NCI-H2107 treated with DMSO at 0.1 percent for 48 hours (cell line): ENCODE measurements at regions not wholly inside any gene's neighbourhood (a gene's known extent, or its start where the extent isn't known, plus 50 kb on each side); places are given as distances from the start of the nearest gene placed in this dataset.

ENCODE experiments used
- DNase-seq: peaks from one replicate; lab custom pipeline; 2025; ENCODE audit not compliant: unreplicated experiment; lab: John Stamatoyannopoulos, UW

DNA sequence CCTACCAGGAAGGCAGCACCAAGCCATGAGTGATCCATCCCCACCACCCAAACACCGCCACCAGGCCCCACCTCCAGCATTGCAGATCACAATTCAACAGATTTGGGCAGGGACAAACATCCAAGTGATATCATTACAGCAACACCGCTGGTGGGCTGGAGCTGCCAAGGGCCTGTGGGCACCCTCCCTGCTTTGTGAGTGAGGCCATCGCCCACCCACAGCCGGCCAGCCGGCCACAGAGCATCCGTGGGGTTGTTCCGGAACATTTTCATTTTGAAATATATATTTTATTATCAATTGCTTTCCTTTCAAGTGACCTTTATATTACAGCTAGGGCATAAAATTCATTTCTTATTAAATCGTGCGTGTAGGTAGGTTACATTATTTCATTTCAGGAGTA is 286.0 kb upstream of the CDH4 start:
- no peak for DNase-seq

DNA sequence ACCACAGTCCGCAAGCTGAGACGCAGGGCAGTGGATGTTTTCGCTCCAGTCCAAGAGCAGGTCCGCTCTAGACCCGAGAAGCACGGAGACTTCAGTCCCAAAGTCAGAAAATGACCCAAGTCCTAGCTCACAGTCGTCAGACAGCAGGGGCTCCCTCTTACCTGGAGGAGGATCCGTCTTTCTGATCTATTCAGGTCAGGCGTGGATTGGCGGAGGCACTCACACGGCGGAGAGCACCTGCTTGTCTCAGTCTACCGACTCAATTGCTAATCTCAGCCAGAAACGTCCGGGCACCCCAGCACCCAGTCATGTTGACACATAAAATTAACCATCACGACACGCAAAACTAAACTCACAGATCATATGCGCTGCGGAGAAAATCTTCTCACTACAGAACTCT is 285.3 kb upstream of the CDH4 start:
- no peak for DNase-seq

DNA sequence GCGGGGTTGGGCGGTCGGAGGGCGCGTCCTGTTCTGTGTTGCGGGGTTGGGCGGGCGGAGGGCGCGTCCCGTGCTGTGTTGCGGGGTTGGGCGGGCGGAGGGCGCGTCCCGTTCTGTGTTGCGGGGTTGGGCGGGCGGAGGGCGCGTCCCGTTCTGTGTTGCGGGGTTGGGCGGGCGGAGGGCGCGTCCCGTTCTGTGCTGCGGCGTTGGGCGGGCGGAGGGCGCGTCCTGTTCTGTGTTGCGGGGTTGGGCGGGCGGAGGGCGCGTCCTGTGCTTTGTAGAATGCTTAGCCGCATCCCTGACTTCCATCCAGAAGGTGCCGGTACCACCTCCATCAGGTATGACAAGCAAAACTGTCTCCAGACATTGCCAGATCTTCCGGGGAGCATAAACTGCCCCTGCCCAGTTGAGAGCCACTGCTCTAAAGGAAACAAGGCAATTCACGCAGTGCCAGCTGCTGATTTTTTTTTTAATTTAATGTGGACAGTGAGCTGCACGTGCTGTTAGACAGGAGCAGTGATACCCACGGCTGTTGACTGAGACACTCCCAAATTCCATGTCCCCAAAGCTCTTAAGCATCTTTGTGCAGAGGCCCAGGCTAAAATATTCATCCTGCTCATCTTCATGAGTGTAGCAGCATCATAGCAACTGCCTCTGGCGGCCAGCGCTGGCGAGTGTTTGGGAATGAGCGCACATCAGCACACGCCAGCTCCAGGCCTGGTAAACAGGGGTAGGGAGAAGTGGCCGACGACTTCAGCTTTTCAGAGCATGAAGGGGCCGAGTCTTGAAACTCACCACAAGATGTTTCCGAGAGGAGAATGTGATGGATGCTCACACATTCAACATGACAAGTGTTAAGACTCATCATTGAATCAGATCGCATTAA is 284.4 kb upstream of the CDH4 start:
- DNase-seq = no peak

DNA sequence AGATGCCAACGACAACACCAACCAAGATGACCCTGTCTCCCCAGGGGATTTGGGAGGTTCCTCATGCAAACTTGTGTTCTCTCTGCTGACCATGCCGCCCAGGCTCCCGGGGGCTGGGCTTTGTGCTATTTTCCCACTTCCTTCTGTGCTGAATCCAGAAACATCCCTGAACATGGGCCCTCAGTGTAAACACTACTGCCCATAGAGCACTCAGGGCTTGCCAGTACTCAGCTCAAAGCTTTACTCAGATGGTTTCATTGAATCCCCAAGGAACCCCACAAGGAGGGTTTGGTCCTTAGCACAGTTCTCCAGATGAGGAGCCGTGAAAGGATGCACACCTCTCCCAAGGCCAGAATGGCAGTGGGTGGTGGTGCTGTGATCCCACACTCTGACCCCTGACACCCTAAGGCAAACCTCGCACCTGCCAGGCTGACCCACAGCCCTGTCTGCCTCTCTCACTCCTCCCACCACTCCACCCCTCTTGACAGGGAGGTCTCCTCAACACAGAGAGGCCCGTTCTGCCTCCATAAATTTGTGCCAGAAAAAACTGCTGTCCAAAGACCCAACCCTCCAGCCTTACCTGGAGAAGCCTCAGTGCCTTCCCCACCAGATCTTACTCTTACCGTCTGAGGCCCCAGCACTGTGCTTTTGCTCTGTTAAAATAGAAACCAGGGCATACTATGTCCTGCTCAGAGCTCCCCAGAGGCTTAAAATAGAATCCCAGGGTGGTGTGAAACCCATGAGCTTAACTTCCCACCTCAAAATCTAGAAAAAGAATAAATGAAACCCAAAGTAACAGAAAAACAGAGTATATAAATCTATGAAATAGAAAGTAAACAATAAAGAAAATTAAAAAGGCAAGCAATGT is 283.0 kb upstream of the CDH4 start:
- DNase-seq = no peak

DNA sequence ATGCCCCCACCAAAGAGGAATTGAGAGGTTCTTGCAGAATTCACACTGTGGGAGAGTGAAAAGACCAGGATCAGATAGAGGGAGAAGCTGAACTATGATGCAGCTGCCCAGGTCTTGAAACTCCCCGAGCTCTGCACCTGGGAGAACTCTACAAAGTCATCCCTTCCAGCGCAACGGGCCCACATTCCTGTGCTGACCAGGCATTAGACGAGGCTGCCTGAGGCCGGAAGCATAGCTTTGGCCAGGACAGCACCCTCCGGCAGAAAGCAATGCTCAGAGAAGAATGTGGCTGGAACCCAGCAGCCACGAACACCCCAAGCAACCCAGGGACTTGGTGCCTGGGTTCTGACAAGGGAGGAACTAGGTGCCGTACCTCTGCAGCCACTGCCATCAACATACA is 281.5 kb upstream of the CDH4 start:
- no peak for DNase-seq

DNA sequence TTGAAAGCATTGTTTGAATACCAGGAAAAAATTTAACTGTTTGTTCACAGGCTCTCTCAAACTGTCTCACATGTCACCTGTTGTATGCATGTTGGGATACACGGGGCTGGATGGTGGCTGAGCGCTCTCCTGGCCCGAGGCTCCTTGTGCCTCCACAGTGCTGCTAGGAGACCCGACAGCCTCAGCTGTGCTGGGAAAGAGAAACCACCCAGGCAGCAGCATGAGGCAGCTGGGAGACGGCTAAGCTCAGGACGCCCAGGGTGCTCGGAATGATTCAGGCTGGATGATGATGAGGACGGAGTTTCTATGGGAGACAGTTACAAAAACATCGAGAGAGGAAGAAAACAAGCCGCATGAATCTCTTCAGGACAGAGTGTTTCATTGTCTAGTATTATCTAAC is 278.0 kb upstream of the CDH4 start:
- DNase-seq = no peak

DNA sequence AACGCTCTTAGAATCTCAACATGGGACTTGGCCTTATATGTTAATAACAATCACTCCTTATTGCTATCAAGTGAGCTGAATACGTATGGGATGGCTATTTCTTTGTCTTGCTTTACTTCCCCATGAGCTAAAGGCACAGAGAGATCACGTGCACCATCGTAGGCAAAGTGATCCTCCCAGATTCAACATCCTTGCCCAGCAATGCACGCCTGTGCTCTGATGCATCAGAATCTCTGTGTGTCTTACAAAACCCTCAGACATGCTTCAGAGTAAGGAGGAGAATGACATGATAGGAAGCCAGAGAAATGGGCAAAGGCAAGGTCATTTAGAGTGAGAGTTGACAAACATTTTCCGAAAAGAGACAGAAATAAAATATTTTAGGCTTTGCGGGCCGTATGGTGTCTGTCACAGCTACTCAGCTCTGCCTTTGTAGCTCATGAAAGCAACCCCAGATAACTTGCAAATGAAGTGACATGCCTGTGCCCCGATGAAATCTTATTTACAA is 277.6 kb upstream of the CDH4 start:
- no peak for DNase-seq

DNA sequence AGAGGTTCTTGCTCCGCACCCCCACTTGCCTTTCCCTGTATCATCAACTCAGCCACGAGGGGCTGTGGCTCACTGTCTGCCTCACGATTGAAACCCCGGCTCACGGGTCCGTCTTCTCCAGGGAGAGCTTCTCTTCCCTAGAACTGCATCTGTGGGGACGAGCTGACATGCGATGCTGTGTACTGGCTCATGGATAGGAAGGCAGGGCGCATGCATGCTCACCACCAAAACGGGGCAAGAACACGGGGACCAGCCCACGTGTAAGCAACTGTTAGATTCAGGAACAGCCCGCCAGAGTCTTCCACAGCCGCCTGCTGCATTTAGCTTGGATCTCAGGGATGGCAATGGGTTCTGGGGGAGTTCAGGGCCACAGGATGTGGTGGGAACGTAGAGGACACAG is 275.9 kb upstream of the CDH4 start:
- DNase-seq = no peak

DNA sequence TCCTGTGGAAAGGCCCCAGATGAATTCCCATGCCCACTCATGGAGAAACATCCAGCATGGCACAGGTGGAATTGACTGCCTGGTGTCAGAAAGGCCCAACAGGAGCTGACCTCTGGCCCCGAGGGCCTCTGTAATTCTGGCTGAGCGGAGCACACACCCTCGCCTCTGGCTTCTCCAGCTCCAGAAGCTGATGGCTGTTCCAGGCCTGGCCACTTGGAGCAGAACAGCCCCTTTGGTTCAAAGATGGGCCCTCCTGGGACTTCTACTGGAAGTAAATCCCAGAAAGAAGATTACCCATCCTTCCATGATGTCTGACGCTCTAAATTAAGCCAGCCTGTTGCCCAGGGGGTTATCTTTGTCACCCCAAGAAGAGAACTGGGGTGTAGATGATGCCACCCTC is 275.1 kb upstream of the CDH4 start:
- DNase-seq = no peak

DNA sequence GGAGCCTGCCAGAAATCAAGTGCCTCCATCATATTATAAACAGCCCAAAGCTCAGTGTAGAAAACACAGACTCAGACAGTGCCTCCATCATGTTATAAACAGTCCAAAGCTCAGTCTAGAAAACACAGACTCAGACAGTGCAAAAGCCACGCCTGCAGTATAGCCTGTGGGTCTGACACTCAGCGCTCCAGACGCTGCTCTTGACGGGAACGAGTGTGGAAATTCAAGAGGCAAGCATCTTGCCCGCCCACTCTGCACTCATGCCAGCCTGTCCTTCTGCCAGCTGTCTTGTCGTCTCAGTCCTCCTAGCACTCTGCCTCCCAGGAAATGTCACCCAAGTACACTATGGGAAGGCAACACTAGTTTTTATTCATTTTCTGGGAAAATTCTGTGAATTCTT is 274.2 kb upstream of the CDH4 start:
- DNase-seq = no peak

DNA sequence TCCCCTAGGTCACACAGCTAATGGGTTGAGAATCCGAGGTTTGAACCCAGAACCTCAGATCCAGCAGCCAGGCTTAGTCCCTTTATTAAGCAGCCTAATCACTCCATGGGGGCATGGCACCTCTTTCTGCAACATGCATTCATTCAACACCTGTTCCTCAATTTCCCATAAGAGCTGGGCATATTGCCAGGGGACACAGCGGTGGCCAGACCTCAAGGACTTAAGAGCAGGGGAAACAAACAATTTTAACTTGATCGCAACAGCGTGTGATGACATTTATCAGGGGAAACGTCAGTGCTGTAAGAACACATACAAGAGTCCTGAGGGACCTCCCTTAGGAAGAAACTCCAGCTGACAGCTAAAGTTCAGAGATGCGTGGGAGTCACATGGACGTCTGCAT is 267.4 kb upstream of the CDH4 start:
- DNase-seq = peak; percentile 1

DNA sequence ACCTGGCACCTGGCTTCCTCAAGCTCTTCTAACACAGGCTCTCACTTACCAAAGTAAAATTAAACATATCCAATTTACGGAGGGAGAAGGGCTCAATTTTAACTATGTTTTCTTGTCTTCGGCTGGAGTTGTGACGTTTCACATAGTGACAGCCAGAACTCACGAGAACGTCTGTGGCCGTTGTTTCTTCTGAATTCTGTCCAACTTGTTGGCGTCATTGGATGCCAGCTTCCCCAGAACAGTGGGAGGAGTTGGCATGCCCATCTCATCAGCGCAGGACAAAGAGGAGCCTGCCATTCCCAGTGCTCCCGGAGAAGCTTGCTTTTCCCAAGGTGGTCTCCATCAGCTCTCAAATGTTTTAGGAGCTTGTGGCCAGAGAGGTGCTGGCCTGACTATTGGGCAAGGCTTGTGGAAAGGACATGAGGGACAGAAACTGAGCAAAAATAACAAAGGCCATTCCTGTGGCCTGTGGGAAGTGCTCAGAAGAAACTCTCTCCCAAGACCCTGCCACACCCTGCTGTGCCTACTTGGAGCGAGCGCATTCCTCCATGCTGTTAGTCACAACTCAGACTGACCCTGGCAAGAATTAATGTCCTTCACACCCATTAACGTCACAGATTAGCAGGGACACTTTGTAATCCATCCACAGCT is 265.4 kb upstream of the CDH4 start:
- DNase-seq = no peak

DNA sequence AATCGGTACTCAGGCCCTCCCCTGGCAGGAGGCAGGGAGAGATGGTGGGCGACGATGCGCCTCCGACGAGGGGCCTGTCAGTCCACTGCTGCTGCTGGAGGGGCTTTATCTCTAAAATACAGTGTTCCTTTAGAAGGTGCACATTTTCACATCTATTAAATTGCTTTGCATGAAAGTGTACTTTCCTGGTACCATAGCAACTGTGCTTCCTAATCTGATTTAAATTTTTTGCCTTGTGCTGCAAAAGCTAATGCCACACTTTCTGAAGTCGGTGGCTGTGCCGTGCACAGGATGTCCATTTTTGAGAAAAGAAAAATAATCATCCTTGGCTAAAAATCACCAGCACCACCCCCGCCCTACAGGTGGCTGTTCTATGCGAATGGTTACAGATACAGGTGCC is 262.0 kb upstream of the CDH4 start:
- DNase-seq = no peak

DNA sequence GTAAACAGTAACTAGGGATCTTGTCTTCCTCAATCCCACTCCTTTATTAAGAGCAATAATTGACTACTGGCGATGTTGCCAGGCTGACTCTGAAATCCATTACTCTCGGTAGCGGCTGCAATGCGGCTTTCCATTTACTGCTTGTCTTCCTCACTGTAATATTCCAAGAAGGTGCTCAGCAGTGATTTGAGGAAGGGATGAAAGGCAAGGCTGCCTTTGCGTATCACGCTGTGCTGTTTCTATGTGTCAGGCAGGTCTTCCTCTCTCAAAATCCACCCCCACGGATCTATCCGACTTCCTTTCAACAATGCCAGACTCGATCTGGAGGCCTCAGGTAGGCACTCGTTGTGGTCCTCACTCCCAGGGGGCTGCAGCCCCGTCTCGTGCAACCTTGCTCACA is 261.4 kb upstream of the CDH4 start:
- DNase-seq = no peak

DNA sequence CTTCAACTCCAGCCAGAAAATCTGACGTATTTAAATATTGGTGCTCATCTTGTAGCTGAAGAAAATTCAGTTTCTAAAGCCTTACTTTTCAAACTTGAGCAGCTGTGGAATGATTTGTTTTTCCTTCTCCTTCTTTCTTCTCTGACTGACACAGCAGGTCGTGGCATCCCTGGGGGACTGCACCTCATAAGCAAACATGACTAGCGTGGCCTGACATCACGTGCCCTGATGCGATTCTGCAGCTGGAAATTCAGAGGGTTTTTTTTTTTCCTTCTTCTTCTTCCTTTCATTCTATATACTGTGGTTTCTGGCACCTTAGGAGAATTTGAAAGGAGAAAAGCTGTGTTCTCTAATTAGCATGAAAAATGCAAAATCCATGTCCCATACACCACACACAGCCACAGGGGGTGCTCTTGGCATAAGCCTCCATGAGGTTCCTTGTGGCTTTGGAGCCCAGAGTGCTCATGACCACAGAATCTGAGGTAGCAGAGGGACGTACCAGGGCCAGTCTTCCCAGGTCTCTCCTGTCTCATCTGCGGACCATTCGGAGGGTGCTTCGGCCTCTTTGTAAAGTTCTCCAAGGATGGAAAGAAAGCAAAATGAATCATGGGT is 258.5 kb upstream of the CDH4 start:
- no peak for DNase-seq

DNA sequence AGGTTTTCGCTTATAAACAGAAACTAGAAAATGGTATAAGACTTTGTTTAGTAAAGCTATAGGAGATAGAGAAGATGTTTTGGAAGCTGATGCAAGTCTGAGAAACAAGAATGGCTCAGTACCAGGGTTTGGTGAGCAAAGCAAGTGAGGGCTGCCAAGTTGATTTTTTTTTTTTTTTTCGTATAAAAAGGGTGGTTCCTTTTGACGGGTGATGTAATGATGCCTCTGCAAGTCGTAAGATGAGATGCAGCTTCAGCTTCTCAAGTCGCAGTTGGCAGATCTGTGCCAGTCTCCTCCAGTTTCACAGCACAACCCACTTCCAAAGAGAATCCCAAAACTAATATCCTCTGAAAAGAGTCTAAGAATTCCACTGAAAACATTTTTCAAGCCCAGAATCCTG is 252.8 kb upstream of the CDH4 start:
- no peak for DNase-seq

DNA sequence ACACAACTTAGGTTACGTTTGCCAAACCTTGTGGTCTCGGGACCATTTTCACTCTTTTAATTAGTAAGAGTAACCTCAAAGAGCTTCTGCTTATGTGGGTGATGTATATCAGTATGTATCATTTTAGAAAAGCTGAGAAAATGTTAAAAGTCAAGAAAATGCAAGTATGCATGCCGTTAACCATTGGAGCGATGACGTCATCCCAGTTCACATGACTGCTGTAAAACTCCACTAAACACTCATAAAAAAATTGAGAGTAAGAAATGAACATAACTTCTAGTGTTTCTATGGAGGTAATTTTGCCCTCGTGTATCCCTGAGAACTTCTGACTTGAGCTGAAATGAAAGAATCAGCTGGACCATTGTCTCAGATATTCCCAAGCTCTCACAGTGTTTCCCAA is 250.0 kb upstream of the CDH4 start:
- no peak for DNase-seq

DNA sequence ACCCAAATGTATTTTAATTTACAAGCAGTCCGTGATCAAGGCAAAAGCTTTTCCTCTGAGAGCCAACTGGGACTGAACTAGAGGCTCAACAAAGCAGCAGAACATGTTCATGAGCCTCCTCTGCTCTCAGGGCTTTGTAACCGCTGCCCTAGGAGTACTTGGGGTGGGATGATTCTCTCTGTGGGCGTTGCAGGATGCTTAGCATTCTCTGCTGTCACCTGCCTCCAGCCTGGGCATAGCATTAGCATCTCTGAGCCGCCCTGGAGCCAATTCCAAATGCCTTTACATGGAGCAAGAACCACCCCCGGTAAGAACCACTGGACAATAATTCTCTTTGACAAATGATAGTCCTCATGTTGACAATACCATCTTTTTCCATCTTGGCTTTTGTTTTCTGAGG is 237.6 kb upstream of the CDH4 start:
- no peak for DNase-seq

DNA sequence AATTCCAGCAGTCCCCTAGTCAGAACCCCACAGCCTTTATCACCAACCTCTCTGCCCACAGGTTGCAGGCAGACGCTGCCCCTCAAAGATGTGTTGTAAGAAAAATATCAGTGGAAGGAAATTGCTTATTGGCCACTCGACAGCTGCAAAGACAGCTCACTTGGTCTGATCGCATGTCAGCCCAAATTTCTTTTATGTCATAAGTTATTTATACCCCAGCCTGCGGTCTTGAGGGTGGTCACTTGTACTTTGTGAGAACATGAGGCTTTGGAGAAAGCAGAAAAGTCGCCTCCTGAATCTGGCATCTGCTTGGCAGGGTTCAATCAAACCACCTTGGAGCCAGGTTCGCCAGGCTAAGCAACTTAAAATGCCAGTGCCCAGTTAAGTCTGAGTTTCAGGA is 236.5 kb upstream of the CDH4 start:
- DNase-seq = no peak

DNA sequence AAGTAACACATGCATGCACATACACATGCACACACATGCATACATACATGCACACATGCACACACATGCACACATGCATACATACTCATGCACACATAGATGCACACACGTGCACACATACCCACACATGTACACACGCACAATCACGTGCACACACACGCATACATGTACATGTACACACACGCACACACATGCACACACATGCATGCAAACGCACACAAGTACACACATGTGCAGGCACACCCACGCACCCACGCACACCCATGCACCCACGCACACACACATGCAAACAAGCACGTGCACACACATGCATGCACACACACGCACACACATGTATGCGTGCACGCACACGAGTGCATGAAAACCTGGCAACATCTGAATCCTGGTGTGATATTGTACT is 232.7 kb upstream of the CDH4 start:
- DNase-seq = no peak

DNA sequence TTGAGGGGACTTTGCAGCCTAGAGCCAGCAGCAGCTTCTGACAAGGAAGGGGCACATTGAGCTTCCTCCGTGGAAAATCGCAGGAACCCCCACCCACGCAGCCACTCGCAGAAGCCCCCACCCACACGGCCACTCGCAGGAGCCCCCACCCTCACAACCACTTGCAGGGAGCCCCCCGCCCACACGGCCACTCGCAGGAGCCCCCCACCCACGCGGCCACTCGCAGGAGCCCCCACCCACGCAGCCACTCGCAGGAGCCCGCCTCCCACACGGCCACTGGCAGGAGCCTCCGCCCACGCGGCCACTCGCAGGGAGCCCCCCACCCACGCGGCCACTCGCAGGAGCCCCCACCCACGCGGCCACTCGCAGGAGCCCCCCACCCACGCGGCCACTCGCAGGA is 228.4 kb upstream of the CDH4 start:
- no peak for DNase-seq
